ENCODE measurements at regions not wholly inside any gene's neighbourhood (a gene's known extent, or its start where the extent isn't known, plus 50 kb on each side); places are given as distances from the start of the nearest gene placed in this dataset.
A peak's percentile ranks its signal among the peaks of the same experiment; 100 is the strongest.

DNA sequence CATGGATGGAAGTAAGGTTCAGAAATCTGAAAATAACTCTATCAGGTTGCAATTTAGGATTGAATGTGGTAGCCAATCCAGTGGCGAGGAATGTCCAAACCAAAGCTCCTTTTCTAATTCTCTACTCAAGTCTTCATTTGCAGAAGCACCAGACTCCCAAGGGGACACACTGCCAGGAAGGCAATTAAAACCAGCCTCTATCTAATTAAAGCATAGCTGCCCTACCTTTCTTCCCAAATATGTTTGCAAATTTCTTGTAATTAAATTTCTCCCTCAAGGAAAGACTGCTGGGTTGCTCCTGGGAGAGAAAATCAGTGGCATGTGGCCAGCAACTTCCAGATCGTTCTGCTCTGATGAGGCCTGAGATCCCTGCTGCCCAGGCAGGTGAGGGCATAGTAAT is 153.4 kb upstream of the MCTP2 start:
- intact Hi-C loops (cut with DNase I; ENCODE audit: low total_unique reads) = no loop called here
- no peak for DNase-seq (ENCODE audit: low spot score in 2 of 2)
- 63 to 77% methylated on average over 2 of the region's 2 CpGs for WGBS, 2 donors
- TF ChIP-seq, protein P1, sequence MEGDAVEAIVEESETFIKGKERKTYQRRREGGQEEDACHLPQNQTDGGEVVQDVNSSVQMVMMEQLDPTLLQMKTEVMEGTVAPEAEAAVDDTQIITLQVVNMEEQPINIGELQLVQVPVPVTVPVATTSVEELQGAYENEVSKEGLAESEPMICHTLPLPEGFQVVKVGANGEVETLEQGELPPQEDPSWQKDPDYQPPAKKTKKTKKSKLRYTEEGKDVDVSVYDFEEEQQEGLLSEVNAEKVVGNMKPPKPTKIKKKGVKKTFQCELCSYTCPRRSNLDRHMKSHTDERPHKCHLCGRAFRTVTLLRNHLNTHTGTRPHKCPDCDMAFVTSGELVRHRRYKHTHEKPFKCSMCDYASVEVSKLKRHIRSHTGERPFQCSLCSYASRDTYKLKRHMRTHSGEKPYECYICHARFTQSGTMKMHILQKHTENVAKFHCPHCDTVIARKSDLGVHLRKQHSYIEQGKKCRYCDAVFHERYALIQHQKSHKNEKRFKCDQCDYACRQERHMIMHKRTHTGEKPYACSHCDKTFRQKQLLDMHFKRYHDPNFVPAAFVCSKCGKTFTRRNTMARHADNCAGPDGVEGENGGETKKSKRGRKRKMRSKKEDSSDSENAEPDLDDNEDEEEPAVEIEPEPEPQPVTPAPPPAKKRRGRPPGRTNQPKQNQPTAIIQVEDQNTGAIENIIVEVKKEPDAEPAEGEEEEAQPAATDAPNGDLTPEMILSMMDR (IDR thresholded peaks at IDR 0.05) = no peak
- TF ChIP-seq POLR2A (IDR thresholded peaks at IDR 0.05) = no peak
- H3K4me3 ChIP-seq (ENCODE audit: low read depth, poor library complexity, severe bottlenecking) = no peak overlapping the region

DNA sequence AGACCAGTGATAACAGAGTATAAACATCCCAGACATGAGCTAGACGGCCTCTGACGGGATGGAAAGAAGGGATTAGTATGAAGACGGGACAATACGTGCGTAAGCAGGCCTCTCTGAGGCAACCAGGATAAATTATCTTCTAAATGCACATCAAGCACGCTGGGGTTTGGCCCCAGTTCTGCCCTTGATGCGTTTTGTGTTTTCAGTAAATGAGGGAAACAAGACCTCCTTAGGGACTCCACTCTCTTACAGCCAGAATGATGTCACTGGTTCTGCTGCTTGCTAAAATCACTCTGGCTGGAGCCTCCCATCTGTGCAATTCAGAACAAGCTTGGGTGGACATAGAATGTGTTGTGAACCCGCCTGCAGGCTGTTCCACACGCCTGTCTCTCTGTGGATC is 156.0 kb upstream of the MCTP2 start:
- TF ChIP-seq POLR2A (IDR thresholded peaks at IDR 0.05) = no peak
- TF ChIP-seq, protein P1 (IDR thresholded peaks at IDR 0.05) = no peak
- no peak overlapping the region for H3K4me3 ChIP-seq (ENCODE audit: low read depth, poor library complexity, severe bottlenecking)
- 27 to 36% methylated on average over 9 of the region's 9 CpGs for WGBS, 2 donors
- DNase-seq (ENCODE audit: low spot score in 2 of 2) = peak; percentile 31 to 89
- intact Hi-C loops (cut with DNase I; ENCODE audit: low total_unique reads) = no loop called here

DNA sequence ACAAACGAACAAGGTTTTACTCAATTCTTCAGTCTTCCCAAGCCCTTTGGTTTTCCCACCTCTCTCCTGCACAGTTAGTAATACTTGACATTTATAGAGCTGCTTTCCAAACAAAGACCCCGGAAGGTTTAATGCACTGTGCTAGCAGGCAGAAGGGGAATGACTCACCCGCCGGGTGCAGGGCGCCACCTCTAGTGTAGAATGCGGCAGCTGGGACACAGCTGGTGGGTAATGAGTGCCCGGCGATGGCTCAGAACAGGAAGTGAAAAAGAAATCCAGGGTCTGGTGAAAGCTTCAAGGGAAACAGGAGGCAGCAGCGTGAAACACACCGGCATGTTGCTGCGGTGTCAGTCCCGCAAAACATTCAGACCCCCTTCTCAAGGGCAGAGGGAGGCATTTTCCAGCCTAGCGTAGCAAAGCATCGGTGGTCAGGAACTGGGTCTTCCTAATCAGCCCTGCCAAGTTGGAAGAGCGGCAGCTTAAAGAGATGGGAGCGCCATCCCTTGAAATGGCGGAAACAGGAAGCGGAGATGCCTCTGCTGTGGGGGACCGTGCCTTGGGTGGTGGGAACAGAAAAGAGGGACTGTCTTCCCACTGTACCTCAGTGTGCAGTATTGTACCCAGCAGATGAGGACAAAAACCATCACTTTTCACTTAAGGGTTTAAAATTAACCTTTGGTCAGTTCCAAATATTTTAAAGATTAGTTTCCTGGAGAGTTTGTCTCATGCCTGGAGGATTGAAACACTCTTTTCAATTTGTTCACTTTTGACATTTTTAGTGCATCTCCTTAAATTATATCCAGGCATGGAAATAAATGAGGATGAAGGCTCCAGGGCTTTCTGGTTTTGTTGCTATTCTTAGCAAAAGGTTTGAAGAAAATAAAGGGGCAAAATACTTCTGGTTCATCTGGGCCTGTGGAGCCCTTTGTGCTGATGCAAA is 160.7 kb upstream of the MCTP2 start:
- intact Hi-C loops (cut with DNase I; ENCODE audit: low total_unique reads) = no loop called here
- no peak for DNase-seq (ENCODE audit: low spot score in 2 of 2)
- no peak overlapping the region for H3K4me3 ChIP-seq (ENCODE audit: low read depth, poor library complexity, severe bottlenecking)
- 69 to 73% methylated on average over 19 of the region's 19 CpGs for WGBS, 2 donors
- TF ChIP-seq POLR2A (IDR thresholded peaks at IDR 0.05) = no peak
- TF ChIP-seq, protein P1 (IDR thresholded peaks at IDR 0.05) = no peak

DNA sequence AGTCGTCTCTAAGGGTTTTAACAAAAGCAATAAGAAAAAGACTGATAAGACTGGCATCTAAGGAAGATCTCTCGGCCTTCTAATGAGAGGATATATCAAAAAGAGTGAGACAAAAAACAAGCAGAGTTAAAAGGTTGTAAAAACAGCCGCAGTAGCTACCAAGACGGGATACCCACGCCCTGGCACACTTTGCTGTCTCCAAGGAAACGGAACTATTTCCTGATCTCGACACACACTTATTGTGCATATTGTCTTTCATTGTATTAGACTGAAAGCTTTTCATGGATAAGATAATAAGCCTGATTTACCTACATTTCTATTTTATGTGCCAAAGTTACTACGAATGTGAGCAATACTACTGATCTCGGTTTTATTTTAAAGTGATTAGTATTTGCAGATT is 161.5 kb upstream of the MCTP2 start:
- WGBS, 2 donors = 80 to 88% methylated on average over 9 of the region's 9 CpGs
- intact Hi-C loops (cut with DNase I; ENCODE audit: low total_unique reads) = no loop called here
- no peak for TF ChIP-seq POLR2A (IDR thresholded peaks at IDR 0.05)
- TF ChIP-seq, protein P1 (IDR thresholded peaks at IDR 0.05) = no peak

DNA sequence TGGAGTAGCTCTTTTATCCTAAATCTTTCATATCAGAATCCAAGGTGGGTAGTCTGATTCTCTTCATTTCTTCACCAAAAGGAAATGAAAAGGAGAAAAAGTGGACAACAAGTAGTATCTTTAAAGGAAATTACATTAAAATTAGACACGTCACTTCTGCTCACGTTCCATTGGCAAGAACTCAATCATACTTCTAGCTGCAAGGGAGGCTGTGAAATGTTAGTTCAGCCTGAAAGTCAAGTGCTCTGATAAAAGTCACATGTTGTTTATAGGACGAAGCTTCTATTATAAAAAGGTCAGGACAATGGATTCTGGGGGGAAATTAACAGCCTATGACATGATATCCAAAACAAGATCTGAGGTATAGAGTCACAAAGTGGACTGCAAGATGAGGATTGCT is 164.6 kb upstream of the MCTP2 start:
- no peak for DNase-seq (ENCODE audit: low spot score in 2 of 2)
- TF ChIP-seq, protein P1 (IDR thresholded peaks at IDR 0.05) = no peak
- no peak for TF ChIP-seq POLR2A (IDR thresholded peaks at IDR 0.05)
- 89 to 93% methylated on average over 3 of the region's 3 CpGs for WGBS, 2 donors
- intact Hi-C loops (cut with DNase I; ENCODE audit: low total_unique reads) = no loop called here
- no peak overlapping the region for H3K4me3 ChIP-seq (ENCODE audit: low read depth, poor library complexity, severe bottlenecking)

More for the DNA sequence above, 161.5 kb upstream of the MCTP2 start:
- DNase-seq (ENCODE audit: low spot score in 2 of 2) = no peak
- H3K4me3 ChIP-seq (ENCODE audit: low read depth, poor library complexity, severe bottlenecking) = no peak overlapping the region
